ENCODE measurements at regions not wholly inside any gene's neighbourhood (a gene's known extent, or its start where the extent isn't known, plus 50 kb on each side); places are given as distances from the start of the nearest gene placed in this dataset.

GRCh38 chr4:3706111-3706511 lies 60.1 kb upstream of the ADRA2C start:
- TF ChIP-seq CTCF (IDR thresholded peaks at IDR 0.05), result no peak
- TF ChIP-seq POLR2A (IDR thresholded peaks at IDR 0.05), result no peak
